Heart left ventricle (tissue), 13 donors: ENCODE measurements at regions not wholly inside any gene's neighbourhood (a gene's known extent, or its start where the extent isn't known, plus 50 kb on each side); places are given as distances from the start of the nearest gene placed in this dataset.

Source experiments
- CTCF ChIP-seq, 12 donors: fragments of 200-600 bp; sonication (generic) in 4 of 12; IDR thresholded peaks; one replicate each; pipeline versions ENCODE4 v1.5.0 to v1.8.0; 2018 to 2022; ENCODE audit warnings: antibody characterized with exemption in 12 of 12, mild to moderate bottlenecking in 5 of 12
- POLR2A ChIP-seq, 2 donors: fragments of 450-650 bp; IDR thresholded peaks; one replicate each; pipeline ENCODE4 v1.6.1; 2017; ENCODE audit warnings: antibody characterized with exemption in 2 of 2, mild to moderate bottlenecking in 2 of 2, moderate library complexity in 2 of 2
- donor health status: ischemic (EF 13 %, LVEDD 7.1; RV severe dilation, severe dysfunction).
- donor health status: DM: no; HTN: yes; CAD: no.
- donor health status: DM: no; HTN: no; CAD: no.
- donor health status: ischemic (EF 25% LVEDD 6.9; RV normal size, moderate dysfunction).
- donor health status: ischemic (EF 25% LVEDD 5.7; RV mildly dilated, moderate dysfunction).
- donor health status: ischemic (EF 35%, LVEDD 5.7; RV mildly dilated, moderate dysfunction).
- donor health status: nonischemic (EF 11% LVEDD 7.7; RV severe dilation, severe dysfunction).
- donor health status: DM: yes; HTN: yes; CAD: no.
- donor health status: PGD.
- donor health status: ischemic (EF 29% LVEDD 5.4; RV normal size, mild dysfunction).
- donor health status: nonischemic (EF 23%, LVEDD 6.1; RV moderate dilation, normal function).

DNA sequence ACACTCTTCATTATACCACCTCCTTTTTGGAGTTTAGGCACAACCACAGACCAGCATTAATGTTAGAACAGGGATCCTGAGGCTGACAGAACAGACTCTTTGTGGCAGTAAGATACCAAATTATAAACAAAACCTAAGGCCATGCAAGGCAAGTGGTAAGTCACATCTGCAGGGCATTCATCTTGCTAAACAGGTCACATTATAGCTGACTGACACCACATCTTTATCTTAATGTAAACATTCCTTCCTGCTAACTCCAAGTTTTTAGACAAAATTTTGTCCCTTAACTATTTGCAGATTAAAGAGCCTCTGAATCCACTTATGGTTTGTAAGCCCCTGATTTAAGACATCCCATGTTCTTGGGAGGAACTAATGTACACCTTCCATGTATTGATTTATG, 500.6 kb downstream of the PYDC2 start:
- no peak for TF ChIP-seq POLR2A (IDR thresholded peaks at IDR 0.05)
- no peak for TF ChIP-seq CTCF (IDR thresholded peaks at IDR 0.05)
